Ishikawa (cell line): ENCODE measurements at regions not wholly inside any gene's neighbourhood (a gene's known extent, or its start where the extent isn't known, plus 50 kb on each side); places are given as distances from the start of the nearest gene placed in this dataset.

Experiments
- CEBPB ChIP-seq: IDR thresholded peaks from 2 replicates; pipeline ENCODE4 v1.6.1; 2012
- CREB1 ChIP-seq: IDR thresholded peaks from 2 replicates; pipeline ENCODE4 v1.6.1; 2012; ENCODE audit warnings: low read depth
- EGR1 ChIP-seq: IDR thresholded peaks from 2 replicates; pipeline ENCODE4 v1.6.1; 2012
- EP300 ChIP-seq: IDR thresholded peaks from 2 replicates; pipeline ENCODE4 v1.6.1; 2012; ENCODE audit warnings: borderline replicate concordance
- FOXM1 ChIP-seq: IDR thresholded peaks from 2 replicates; pipeline ENCODE4 v1.6.1; 2012; ENCODE audit warnings: low read depth, borderline replicate concordance
- MAX ChIP-seq: IDR thresholded peaks from 2 replicates; pipeline ENCODE4 v1.6.1; 2012
- NFIC ChIP-seq: IDR thresholded peaks from 2 replicates; pipeline ENCODE4 v1.6.1; 2012
- RAD21 ChIP-seq: IDR thresholded peaks from 2 replicates; pipeline ENCODE4 v1.6.1; 2012; ENCODE audit warnings: low read depth
- REST ChIP-seq: IDR thresholded peaks from 2 replicates; pipeline ENCODE4 v1.6.1; 2012; ENCODE audit warnings: low read depth, mild to moderate bottlenecking
- TAF1 ChIP-seq: IDR thresholded peaks from 2 replicates; pipeline ENCODE4 v1.6.1; 2012; ENCODE audit warnings: low read depth, mild to moderate bottlenecking
- TCF12 ChIP-seq: IDR thresholded peaks from 2 replicates; pipeline ENCODE4 v1.6.1; 2012; ENCODE audit warnings: low read depth
- TEAD4 ChIP-seq: IDR thresholded peaks from 2 replicates; pipeline ENCODE4 v1.6.1; 2012
- USF1 ChIP-seq: IDR thresholded peaks from 2 replicates; pipeline ENCODE4 v1.6.1; 2012
- YY1 ChIP-seq: IDR thresholded peaks from 2 replicates; pipeline ENCODE4 v1.6.1; 2012; ENCODE audit warnings: low read depth
- ZBTB7A ChIP-seq: IDR thresholded peaks from 2 replicates; pipeline ENCODE4 v1.6.1; 2012; ENCODE audit warnings: low read depth

- TF ChIP-seq USF1 (no peak), TEAD4 (no peak), NFIC (no peak), YY1 (no peak)
Observed at GRCh38 chrX:7614616-7615015, 228.4 kb upstream of the VCX start.

GRCh38 chrX:7606039-7606652, 236.8 kb upstream of the VCX start:
- no peak for TF ChIP-seq NFIC
- no peak for TF ChIP-seq FOXM1
- TF ChIP-seq TEAD4: no peak
- TF ChIP-seq RAD21: no peak
- no peak for TF ChIP-seq YY1
- TF ChIP-seq MAX: no peak
- TF ChIP-seq EP300: no peak
- TF ChIP-seq TCF12: no peak
- TF ChIP-seq EGR1: no peak
- TF ChIP-seq CEBPB: no peak
- TF ChIP-seq USF1: no peak
- TF ChIP-seq CREB1: no peak
- no peak for TF ChIP-seq REST
- no peak for TF ChIP-seq TAF1
- no peak for TF ChIP-seq ZBTB7A

GRCh38 chrX:7603387-7603786, 239.6 kb upstream of the VCX start:
- TF ChIP-seq CEBPB: no peak

GRCh38 chrX:7596822-7597221, 246.1 kb upstream of the VCX start:
- no peak for TF ChIP-seq USF1
- TF ChIP-seq FOXM1: no peak
- TF ChIP-seq NFIC: no peak
- TF ChIP-seq CEBPB: no peak
- no peak for TF ChIP-seq TEAD4
- TF ChIP-seq MAX: no peak
- TF ChIP-seq TAF1: no peak
- no peak for TF ChIP-seq EGR1
- no peak for TF ChIP-seq REST
- TF ChIP-seq YY1: no peak
- TF ChIP-seq TCF12: no peak
- no peak for TF ChIP-seq ZBTB7A
- TF ChIP-seq CREB1: no peak
- TF ChIP-seq RAD21: no peak
- no peak for TF ChIP-seq EP300

- TF ChIP-seq CEBPB (no peak), TAF1 (no peak), RAD21 (peak; percentile 18; the same call in 1 of the 2 replicates), MAX (no peak), EP300 (no peak), YY1 (no peak)
Observed at GRCh38 chrX:7586126-7586525, 256.8 kb upstream of the VCX start.

GRCh38 chrX:7582191-7582590, 260.8 kb upstream of the VCX start:
- no peak for TF ChIP-seq REST
- TF ChIP-seq CEBPB: no peak
- TF ChIP-seq EP300: no peak
- TF ChIP-seq TEAD4: no peak
- TF ChIP-seq TCF12: no peak
- no peak for TF ChIP-seq YY1
- TF ChIP-seq ZBTB7A: no peak
- no peak for TF ChIP-seq USF1
- TF ChIP-seq FOXM1: no peak
- no peak for TF ChIP-seq EGR1
- no peak for TF ChIP-seq MAX
